ENCODE measurements at regions not wholly inside any gene's neighbourhood (a gene's known extent, or its start where the extent isn't known, plus 50 kb on each side); places are given as distances from the start of the nearest gene placed in this dataset.

- no peak for TF ChIP-seq ZNF462 (CRISPR knock-in tag; IDR thresholded peaks at IDR 0.05)
Observed at GRCh38 chr7:88628363-88629085, 131.0 kb upstream of the ZNF804B start (continued).

- Histone ChIP-seq H3K4me3 (no peak overlapping the region), H3K27ac (ENCODE audit: low read depth) (no peak overlapping the region), H2AFZ (no peak overlapping the region), H3F3A (replicated peaks; ENCODE audit: low read depth) (no peaks in the 10 kb centered on the region), H3K4me1 (ENCODE audit: insufficient read depth) (no peaks in the 10 kb centered on the region; the same call in 1 of the 2 replicates), H3K4me2 (no peak overlapping the region), H3K9me2 (ENCODE audit: insufficient read depth) (no peaks in the 10 kb centered on the region), H3K27me3 (ENCODE audit: insufficient read depth) (no peaks in the 10 kb centered on the region), H3K36me3 (ENCODE audit: insufficient read depth) (no peaks in the 10 kb centered on the region), H4K20me1 (replicated peaks; ENCODE audit: insufficient read depth) (no peaks in the 10 kb centered on the region), H3K79me2 (replicated peaks; ENCODE audit: insufficient read depth) (no peaks in the 10 kb centered on the region)
- peaks cover 6% of the 10 kb centered on the region; the same call in 2 of the 3 replicates for H3K4me1 Mint-ChIP-seq
- no peaks in the 10 kb centered on the region for H3K27me3 Mint-ChIP-seq (ENCODE audit: insufficient read depth, low read depth, poor library complexity)
- no peak for ATAC-seq
- no peak for DNase-seq (ENCODE audit: low spot score)
- H3K9me3 Mint-ChIP-seq, result no peaks in the 10 kb centered on the region
- H3K4me3 Mint-ChIP-seq, result no peak overlapping the region
- H3K36me3 Mint-ChIP-seq (ENCODE audit: low read depth), result no peaks in the 10 kb centered on the region
- H3K27ac Mint-ChIP-seq, result no peak overlapping the region
- TF ChIP-seq CTCF (conservative IDR thresholded peaks at IDR 0.05; ENCODE audit: low read depth in 2 of 2), result no peak
- TF ChIP-seq EZH2phosphoT487 (IDR thresholded peaks at IDR 0.05; ENCODE audit: unreplicated experiment), result no peak
- no peak for TF ChIP-seq ZNF462 (CRISPR knock-in tag; IDR thresholded peaks at IDR 0.05)
- no peak for TF ChIP-seq JUNB (IDR thresholded peaks at IDR 0.05; ENCODE audit: unreplicated experiment)
Observed at GRCh38 chr7:88617185-88617584, 142.3 kb upstream of the ZNF804B start.
